GM18907 (cell line): ENCODE measurements at regions not wholly inside any gene's neighbourhood (a gene's known extent, or its start where the extent isn't known, plus 50 kb on each side); places are given as distances from the start of the nearest gene placed in this dataset.

ENCODE experiments used
- ATAC-seq: cut with Tn5 transposase; IDR thresholded peaks from one replicate; pipeline ENCODE4 v1.9.1; 2021; ENCODE audit warnings: mild to moderate bottlenecking, moderate library complexity; ENCODE audit not compliant: unreplicated experiment

GRCh38 chr15:37679627-37680026 lies 254.8 kb upstream of the TMCO5A start:
- no peak for ATAC-seq

- no peak for ATAC-seq
These were observed 252.1 kb upstream of the TMCO5A start for GRCh38 chr15:37682304-37682703.

GRCh38 chr15:37691911-37692310 lies 242.5 kb upstream of the TMCO5A start:
- no peak for ATAC-seq

- ATAC-seq: no peak
These were observed 240.5 kb upstream of the TMCO5A start for GRCh38 chr15:37693926-37694325.

GRCh38 chr15:37695719-37696118 lies 238.7 kb upstream of the TMCO5A start:
- ATAC-seq: no peak

- ATAC-seq: no peak
These were observed 235.8 kb upstream of the TMCO5A start for GRCh38 chr15:37698679-37699078.

- no peak for ATAC-seq
These were observed 233.2 kb upstream of the TMCO5A start for GRCh38 chr15:37701230-37701629.

GRCh38 chr15:37709669-37710068 lies 224.8 kb upstream of the TMCO5A start:
- ATAC-seq: no peak

- ATAC-seq: no peak
These were observed 219.3 kb upstream of the TMCO5A start for GRCh38 chr15:37715101-37715500.

GRCh38 chr15:37720267-37720666 lies 214.2 kb upstream of the TMCO5A start:
- ATAC-seq: no peak

- ATAC-seq: no peak
These were observed 203.2 kb upstream of the TMCO5A start for GRCh38 chr15:37731146-37731746.

GRCh38 chr15:37733628-37734027 lies 200.8 kb upstream of the TMCO5A start:
- ATAC-seq: no peak

GRCh38 chr15:37740623-37741141 lies 193.8 kb upstream of the TMCO5A start:
- no peak for ATAC-seq

- ATAC-seq: no peak
These were observed 190.6 kb upstream of the TMCO5A start for GRCh38 chr15:37743826-37744225.

GRCh38 chr15:37744521-37744920 lies 189.9 kb upstream of the TMCO5A start:
- no peak for ATAC-seq

GRCh38 chr15:37751401-37751800 lies 183.0 kb upstream of the TMCO5A start:
- no peak for ATAC-seq

- ATAC-seq: no peak
These were observed 178.0 kb upstream of the TMCO5A start for GRCh38 chr15:37756407-37756806.

- no peak for ATAC-seq
These were observed 176.0 kb upstream of the TMCO5A start for GRCh38 chr15:37758412-37758811.

- no peak for ATAC-seq
These were observed 169.7 kb upstream of the TMCO5A start for GRCh38 chr15:37764733-37765191.

- ATAC-seq: peak; percentile 46
These were observed 168.7 kb upstream of the TMCO5A start for GRCh38 chr15:37765786-37766185.

GRCh38 chr15:37767841-37768455 lies 166.5 kb upstream of the TMCO5A start:
- no peak for ATAC-seq

GRCh38 chr15:37771465-37771864 lies 163.0 kb upstream of the TMCO5A start:
- ATAC-seq: no peak
